ENCODE measurements at regions not wholly inside any gene's neighbourhood (a gene's known extent, or its start where the extent isn't known, plus 50 kb on each side); places are given as distances from the start of the nearest gene placed in this dataset.

DNA sequence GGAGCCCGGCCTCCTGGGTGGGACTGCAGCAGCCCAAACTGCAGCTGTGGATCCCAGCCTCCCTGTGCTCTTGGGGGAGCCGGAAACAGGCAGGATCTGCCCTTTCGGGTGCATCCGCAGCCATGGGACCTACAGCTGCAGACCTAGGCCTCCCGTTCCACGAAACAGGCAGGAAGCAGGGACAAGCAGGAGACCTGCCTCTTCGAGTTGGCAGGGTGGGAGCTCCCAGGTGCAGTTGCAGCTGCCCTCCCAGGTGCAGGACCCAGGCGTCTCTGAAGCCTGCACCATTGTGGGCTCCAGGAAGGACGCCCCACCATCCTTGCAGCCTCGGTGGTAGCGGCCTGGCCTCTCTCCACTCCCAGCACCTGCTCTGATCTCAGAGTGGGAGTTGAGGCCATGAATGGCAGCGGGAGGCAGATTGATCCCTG lies 189.0 kb upstream of the KLHL1 start:
- ChIA-PET POLR2A (no interaction called here), CTCF (ENCODE audit: low intra/inter-chr PET ratio, low total read pairs) (no interaction called here)
- H3K36me3 ChIP-seq (replicated peaks in 1 of 2; ENCODE audit: control insufficient read depth in 1 of 2, insufficient read depth in 2 of 2, low read length in 2 of 2): no peaks in the 10 kb centered on the region
- TF ChIP-seq RBM39 (IDR thresholded peaks at IDR 0.05; ENCODE audit: low read depth, low read length, poor library complexity, severe bottlenecking) (no peak), HNRNPK (IDR thresholded peaks at IDR 0.05; ENCODE audit: low read depth, low read length, poor library complexity, severe bottlenecking) (no peak), ZNF564 (CRISPR knock-in tag; IDR thresholded peaks at IDR 0.05) (no peak), ZNF431 (CRISPR knock-in tag; IDR thresholded peaks at IDR 0.05; ENCODE audit: borderline replicate concordance, low read depth) (no peak), NFIB (CRISPR knock-in tag; IDR thresholded peaks at IDR 0.05; ENCODE audit: borderline replicate concordance) (no peak), ZNF780A (CRISPR knock-in tag; IDR thresholded peaks at IDR 0.05) (no peak), MTA3 (CRISPR knock-in tag; IDR thresholded peaks at IDR 0.05) (no peak), NKX3-1 (CRISPR knock-in tag; IDR thresholded peaks at IDR 0.05) (no peak), ARNT (IDR thresholded peaks at IDR 0.05) (no peak), JUND (CRISPR knock-in tag; IDR thresholded peaks at IDR 0.05) (no peak), GATA4 (IDR thresholded peaks at IDR 0.05; ENCODE audit: borderline replicate concordance, low read depth) (no peak), ZNF441 (CRISPR knock-in tag; IDR thresholded peaks at IDR 0.05; ENCODE audit: borderline replicate concordance) (no peak), PCBP1 (IDR thresholded peaks at IDR 0.05; ENCODE audit: borderline replicate concordance, low read depth, low read length) (no peak), HMGA1 (CRISPR knock-in tag; conservative IDR thresholded peaks at IDR 0.05) (no peak), EHMT2 (IDR thresholded peaks at IDR 0.05; ENCODE audit: borderline replicate concordance, low read depth, low read length) (no peak), ZNF577 (CRISPR knock-in tag; IDR thresholded peaks at IDR 0.05; ENCODE audit: borderline replicate concordance, low read depth) (no peak)
- TF ChIP-seq, protein P1, sequence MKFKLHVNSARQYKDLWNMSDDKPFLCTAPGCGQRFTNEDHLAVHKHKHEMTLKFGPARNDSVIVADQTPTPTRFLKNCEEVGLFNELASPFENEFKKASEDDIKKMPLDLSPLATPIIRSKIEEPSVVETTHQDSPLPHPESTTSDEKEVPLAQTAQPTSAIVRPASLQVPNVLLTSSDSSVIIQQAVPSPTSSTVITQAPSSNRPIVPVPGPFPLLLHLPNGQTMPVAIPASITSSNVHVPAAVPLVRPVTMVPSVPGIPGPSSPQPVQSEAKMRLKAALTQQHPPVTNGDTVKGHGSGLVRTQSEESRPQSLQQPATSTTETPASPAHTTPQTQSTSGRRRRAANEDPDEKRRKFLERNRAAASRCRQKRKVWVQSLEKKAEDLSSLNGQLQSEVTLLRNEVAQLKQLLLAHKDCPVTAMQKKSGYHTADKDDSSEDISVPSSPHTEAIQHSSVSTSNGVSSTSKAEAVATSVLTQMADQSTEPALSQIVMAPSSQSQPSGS (CRISPR knock-in tag; IDR thresholded peaks at IDR 0.05): no peak
- TF ChIP-seq, protein P2, sequence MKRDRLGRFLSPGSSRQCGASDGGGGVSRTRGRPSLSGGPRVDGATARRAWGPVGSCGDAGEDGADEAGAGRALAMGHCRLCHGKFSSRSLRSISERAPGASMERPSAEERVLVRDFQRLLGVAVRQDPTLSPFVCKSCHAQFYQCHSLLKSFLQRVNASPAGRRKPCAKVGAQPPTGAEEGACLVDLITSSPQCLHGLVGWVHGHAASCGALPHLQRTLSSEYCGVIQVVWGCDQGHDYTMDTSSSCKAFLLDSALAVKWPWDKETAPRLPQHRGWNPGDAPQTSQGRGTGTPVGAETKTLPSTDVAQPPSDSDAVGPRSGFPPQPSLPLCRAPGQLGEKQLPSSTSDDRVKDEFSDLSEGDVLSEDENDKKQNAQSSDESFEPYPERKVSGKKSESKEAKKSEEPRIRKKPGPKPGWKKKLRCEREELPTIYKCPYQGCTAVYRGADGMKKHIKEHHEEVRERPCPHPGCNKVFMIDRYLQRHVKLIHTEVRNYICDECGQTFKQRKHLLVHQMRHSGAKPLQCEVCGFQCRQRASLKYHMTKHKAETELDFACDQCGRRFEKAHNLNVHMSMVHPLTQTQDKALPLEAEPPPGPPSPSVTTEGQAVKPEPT (CRISPR knock-in tag; IDR thresholded peaks at IDR 0.05; ENCODE audit: low read depth): no peak
- H3K27ac ChIP-seq (ENCODE audit: extremely low read length, insufficient read depth, low read length): no peak overlapping the region
- no peaks in the 10 kb centered on the region for H3K79me2 ChIP-seq (ENCODE audit: insufficient read depth, low read length)
- no peak overlapping the region for H3K4me2 ChIP-seq (ENCODE audit: low read depth, low read length)
- WGBS (ENCODE audit: low lambda C conversion rate): 0% methylated on average over 1 of the region's 12 CpGs
- no peaks in the 10 kb centered on the region for H4K20me1 ChIP-seq (ENCODE audit: insufficient read depth, low read length)
- no peak for FAIRE-seq
- no TSS peak for BruUV-seq (replicated peaks)
- H3K4me3 ChIP-seq (replicated peaks in 1 of 3; ENCODE audit: insufficient read depth in 1 of 3, low read depth in 2 of 3, low read length in 3 of 3): no peak overlapping the region
- 0 out of 2 replicates have a peak, but pooled peaks cover 8% of the 10 kb centered on the region for H3K9me3 ChIP-seq (ENCODE audit: low read length)
- no peaks in the 10 kb centered on the region for H3K27me3 ChIP-seq (ENCODE audit: control insufficient read depth in 1 of 2, insufficient read depth in 2 of 2, low read length in 2 of 2)
- no peak for DNase-seq (ENCODE audit: low spot score)
- intact Hi-C loops (cut with micrococcal nuclease; ENCODE audit: unreplicated experiment) (no loop called here), in situ Hi-C loops (cut with HindIII; ENCODE audit: extremely low pct_ligation_motif_present, low pct_unique_long_range_greater_than_20kb) (no loop called here)
- ATAC-seq: no peak
- no peak overlapping the region for H3K9ac ChIP-seq (ENCODE audit: insufficient read depth, low read depth, low read length)
- no peaks in the 10 kb centered on the region for H3K4me1 ChIP-seq (ENCODE audit: insufficient read depth, low read length)
- no peak overlapping the region for H2AFZ ChIP-seq (ENCODE audit: low read length)
